Breast epithelium (tissue), 4 donors: ENCODE measurements at regions not wholly inside any gene's neighbourhood (a gene's known extent, or its start where the extent isn't known, plus 50 kb on each side); places are given as distances from the start of the nearest gene placed in this dataset.

ENCODE experiments used
- DNase-seq, 2 donors: peaks; one replicate each; pipeline ENCODE4 v3.0.0-alpha.2; 2019; ENCODE audit warnings: low spot score in 2 of 2
- H3K27ac ChIP-seq, 2 donors: fragments of 200-600 bp; sonication (generic) in 1 of 2; one replicate each; pipeline ENCODE4 v1.5.1; 2016 to 2019; ENCODE audit warnings: mild to moderate bottlenecking in 1 of 2
- H3K27me3 ChIP-seq, 2 donors: fragments of 200-600 bp; sonication (generic) in 1 of 2; one replicate each; pipeline versions ENCODE4 v1.5.1 to v1.6.0; 2017 to 2019; ENCODE audit warnings: control low read depth in 1 of 2, mild to moderate bottlenecking in 1 of 2
- H3K36me3 ChIP-seq: fragments of 200-600 bp; one replicate; pipeline ENCODE4 v1.5.1; 2019
- H3K4me1 ChIP-seq, 2 donors: fragments of 200-600 bp; sonication (generic); one replicate each; pipeline ENCODE4 v1.5.1; 2016 to 2019; ENCODE audit warnings: control low read depth in 1 of 2
- H3K4me3 ChIP-seq, 3 donors: fragments of 200-600 bp; sonication (generic); 1 replicate in 2 of 3; 2 replicates in 1 of 3; pipeline ENCODE4 v1.5.1; 2016 to 2019; ENCODE audit warnings: mild to moderate bottlenecking in 3 of 3, moderate library complexity in 2 of 3
- H3K9me3 ChIP-seq, 2 donors: fragments of 200-600 bp; sonication (generic) in 1 of 2; one replicate each; pipeline ENCODE4 v1.5.1; 2016 to 2019; ENCODE audit warnings: control low read depth in 1 of 2
- POLR2A ChIP-seq: fragments of 450-650 bp; IDR thresholded peaks from one replicate; pipeline ENCODE4 v1.6.1; 2016; ENCODE audit warnings: antibody characterized with exemption, mild to moderate bottlenecking, moderate library complexity
- POLR2AphosphoS5 ChIP-seq, 3 donors: sonication (generic); formaldehyde crosslinking; IDR thresholded peaks; one replicate each; pipeline ENCODE4 v1.6.1; 2017; ENCODE audit warnings: antibody characterized with exemption in 3 of 3
- intact Hi-C: fragments of 100-400 bp; cut with DNase I; formaldehyde crosslinking; loops from one replicate; pipeline ENCODE4 v1.15.1; 2023; ENCODE audit warnings: low total_unique reads
- TF ChIP-seq, protein P1 (sequence below), 3 donors: fragments of 450-650 bp; IDR thresholded peaks; one replicate each; pipeline ENCODE4 v1.5.1; 2016 to 2017; ENCODE audit warnings: antibody characterized with exemption in 3 of 3, mild to moderate bottlenecking in 3 of 3, moderate library complexity in 3 of 3

DNA sequence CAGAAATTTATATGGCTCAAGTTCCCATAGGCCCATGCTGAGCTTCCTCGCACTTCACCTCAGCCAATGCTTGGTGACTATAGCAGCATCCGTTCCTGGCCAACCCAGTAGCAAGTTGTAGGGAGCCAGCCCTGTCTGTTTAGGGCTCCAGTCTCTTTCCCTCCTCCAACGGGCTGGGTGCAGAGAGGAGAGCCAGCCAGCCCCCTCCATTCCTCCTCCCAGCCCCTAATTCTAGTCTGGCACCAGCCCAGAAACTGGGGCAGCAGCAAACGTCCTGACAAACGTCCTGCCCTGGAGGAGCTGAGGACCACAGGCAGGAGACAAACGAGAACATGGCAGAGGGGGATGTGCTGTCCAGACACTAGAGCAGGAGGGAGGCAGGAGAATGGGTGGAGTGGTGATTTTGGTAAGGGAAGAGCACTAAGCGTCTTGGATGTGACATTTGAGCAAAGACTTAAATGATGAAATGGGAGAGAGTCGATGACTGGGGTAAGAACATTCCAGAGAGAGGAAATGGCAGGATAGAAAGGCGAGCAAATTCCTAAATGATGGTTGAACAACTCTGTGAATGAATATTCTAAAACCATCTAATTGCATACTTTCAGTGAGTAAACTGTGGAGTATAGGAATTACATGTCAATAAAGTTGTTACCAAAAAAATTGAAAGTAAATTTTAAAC, 222.5 kb upstream of the DAPK1 start:
- TF ChIP-seq, protein P1, sequence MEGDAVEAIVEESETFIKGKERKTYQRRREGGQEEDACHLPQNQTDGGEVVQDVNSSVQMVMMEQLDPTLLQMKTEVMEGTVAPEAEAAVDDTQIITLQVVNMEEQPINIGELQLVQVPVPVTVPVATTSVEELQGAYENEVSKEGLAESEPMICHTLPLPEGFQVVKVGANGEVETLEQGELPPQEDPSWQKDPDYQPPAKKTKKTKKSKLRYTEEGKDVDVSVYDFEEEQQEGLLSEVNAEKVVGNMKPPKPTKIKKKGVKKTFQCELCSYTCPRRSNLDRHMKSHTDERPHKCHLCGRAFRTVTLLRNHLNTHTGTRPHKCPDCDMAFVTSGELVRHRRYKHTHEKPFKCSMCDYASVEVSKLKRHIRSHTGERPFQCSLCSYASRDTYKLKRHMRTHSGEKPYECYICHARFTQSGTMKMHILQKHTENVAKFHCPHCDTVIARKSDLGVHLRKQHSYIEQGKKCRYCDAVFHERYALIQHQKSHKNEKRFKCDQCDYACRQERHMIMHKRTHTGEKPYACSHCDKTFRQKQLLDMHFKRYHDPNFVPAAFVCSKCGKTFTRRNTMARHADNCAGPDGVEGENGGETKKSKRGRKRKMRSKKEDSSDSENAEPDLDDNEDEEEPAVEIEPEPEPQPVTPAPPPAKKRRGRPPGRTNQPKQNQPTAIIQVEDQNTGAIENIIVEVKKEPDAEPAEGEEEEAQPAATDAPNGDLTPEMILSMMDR (IDR thresholded peaks at IDR 0.05): no peak
- no peak for TF ChIP-seq POLR2AphosphoS5 (IDR thresholded peaks at IDR 0.05)
- no peak for TF ChIP-seq POLR2A
- Histone ChIP-seq H3K27me3 (no peaks in the 10 kb centered on the region), H3K9me3 (no peaks in the 10 kb centered on the region), H3K4me3 (no peak overlapping the region), H3K4me1 (peaks cover 0 to 3% of the 10 kb centered on the region in 2 donors), H3K36me3 (no peaks in the 10 kb centered on the region), H3K27ac (peak overlapping the region in 1 of 2 donors; percentile 35)
- no peak for DNase-seq
- intact Hi-C loops: no loop called here

DNA sequence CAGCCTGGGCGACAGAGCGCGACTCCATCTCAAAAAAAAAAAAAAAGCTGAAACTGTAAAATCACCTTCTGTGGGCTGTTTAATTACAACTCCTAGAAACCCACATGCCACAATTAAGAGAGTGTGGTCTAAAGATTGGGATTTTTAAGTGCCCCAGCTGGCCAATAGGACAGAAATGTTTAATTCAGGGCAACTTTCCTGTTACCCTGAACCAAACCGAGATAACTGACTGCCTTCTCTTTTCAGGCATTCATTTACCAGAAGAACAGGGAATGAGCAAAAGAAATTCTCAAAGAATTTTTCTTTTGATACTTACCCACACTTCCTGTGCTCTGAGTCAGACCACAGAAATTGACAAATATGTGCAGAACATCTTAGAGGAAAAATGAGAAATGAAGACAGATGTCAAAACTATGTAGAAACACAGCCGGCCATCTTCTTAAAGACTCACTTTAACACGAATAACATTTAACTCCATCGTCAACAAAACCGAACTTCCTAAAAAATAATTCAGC, 221.3 kb upstream of the DAPK1 start:
- no peaks in the 10 kb centered on the region for H3K4me1 ChIP-seq
- peak overlapping the region; percentile 15 to 65 for H3K27ac ChIP-seq
- no peaks in the 10 kb centered on the region for H3K9me3 ChIP-seq
- no peak for TF ChIP-seq POLR2AphosphoS5 (IDR thresholded peaks at IDR 0.05)
- no peak for TF ChIP-seq POLR2A
- TF ChIP-seq, protein P1 (IDR thresholded peaks at IDR 0.05): no peak
- no peak for DNase-seq
- intact Hi-C loops: no loop called here
- H3K27me3 ChIP-seq: no peaks in the 10 kb centered on the region
- H3K36me3 ChIP-seq: no peaks in the 10 kb centered on the region
- H3K4me3 ChIP-seq: no peak overlapping the region

DNA sequence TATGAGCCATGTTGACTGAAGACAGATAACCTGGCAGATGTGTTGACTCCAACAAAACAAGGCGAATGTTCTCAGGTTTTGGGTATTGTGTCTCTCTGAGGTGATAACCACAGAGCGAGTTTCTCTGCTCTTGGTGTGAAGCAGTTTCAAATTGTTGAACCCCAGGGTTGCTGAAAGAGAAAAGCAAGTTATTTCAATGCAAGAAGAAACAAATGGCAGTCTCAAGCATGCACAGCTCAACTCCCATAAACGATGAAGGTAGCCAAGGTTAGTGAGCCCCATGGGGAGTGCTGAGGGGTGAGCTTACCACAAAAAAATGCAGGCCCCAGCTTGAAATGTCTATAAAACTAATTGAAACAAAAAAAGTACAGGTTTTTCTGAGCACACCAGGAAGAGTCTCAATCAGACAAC, 220.8 kb upstream of the DAPK1 start:
- no peaks in the 10 kb centered on the region for H3K9me3 ChIP-seq

DNA sequence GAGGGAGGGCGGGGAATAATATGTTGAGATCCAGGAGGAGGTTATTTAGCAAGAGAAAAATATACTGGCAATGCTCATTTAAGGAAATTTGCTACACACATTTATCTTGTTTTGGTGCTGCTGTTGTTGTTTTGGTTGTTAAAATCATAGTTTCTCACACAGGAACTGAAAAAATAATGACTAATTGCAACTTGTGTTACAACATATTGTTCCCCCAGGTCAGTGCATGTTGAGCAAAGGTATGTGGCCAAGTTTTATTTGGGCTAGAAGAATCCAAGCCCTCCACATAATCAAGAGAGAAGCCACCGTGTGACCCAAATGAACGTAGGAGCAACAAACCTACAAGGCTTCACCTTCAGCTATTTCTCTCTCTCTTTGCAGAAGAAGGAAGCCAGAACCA, 220.3 kb upstream of the DAPK1 start:
- Histone ChIP-seq H3K27ac (peak overlapping the region; percentile 65 to 84), H3K4me1 (no peaks in the 10 kb centered on the region), H3K36me3 (no peaks in the 10 kb centered on the region), H3K27me3 (no peaks in the 10 kb centered on the region), H3K9me3 (no peaks in the 10 kb centered on the region), H3K4me3 (no peak overlapping the region)
- no peak for DNase-seq
- intact Hi-C loops: no loop called here
- TF ChIP-seq POLR2A (no peak), POLR2AphosphoS5 (IDR thresholded peaks at IDR 0.05) (no peak)
- TF ChIP-seq, protein P1 (IDR thresholded peaks at IDR 0.05): no peak

More for the DNA sequence above, 220.8 kb upstream of the DAPK1 start:
- Histone ChIP-seq H3K36me3 (no peaks in the 10 kb centered on the region), H3K27ac (peak overlapping the region; percentile 15 to 65), H3K27me3 (no peaks in the 10 kb centered on the region), H3K4me3 (no peak overlapping the region), H3K4me1 (no peaks in the 10 kb centered on the region)
- intact Hi-C loops: no loop called here
- DNase-seq: no peak
- TF ChIP-seq, protein P1 (IDR thresholded peaks at IDR 0.05): no peak
- TF ChIP-seq POLR2A (no peak), POLR2AphosphoS5 (IDR thresholded peaks at IDR 0.05) (no peak)

DNA sequence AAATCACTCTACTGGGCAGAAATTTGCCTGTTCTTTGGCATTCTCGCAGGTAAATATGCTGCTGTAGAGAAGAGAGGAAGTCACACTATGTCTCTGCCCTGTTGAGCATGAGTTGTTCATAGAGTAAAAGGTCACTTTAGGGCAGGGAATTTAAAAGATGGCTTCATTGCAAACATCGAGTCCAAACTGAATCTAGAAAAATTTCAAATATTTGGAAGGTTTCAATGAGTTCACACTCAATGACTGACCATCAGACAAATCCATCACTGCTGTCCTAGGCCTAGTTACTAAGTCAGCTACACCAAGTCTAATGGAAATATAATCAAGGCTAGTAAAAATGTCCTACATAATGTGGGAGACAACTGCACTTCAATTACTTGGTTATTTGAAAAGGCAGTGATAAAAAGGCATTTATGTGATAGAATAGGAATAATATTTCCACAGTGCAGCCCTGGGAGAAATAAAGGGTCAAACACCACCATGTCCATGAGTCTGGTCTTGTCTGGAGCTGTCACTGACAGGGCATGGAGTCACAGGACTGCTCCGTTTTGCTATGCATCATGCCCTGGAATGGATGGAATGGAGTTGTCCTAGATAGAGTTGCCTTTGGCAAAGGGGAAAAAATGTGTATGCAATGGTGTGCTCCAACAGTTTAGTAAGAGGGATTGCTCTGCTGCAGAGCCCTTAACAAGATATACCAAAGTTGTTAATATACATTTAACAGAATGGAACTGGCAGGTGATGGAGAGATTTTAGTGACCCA, 218.5 kb upstream of the DAPK1 start:
- no peaks in the 10 kb centered on the region for H3K36me3 ChIP-seq
- no peaks in the 10 kb centered on the region for H3K9me3 ChIP-seq
- no peak for DNase-seq
- TF ChIP-seq, protein P1 (IDR thresholded peaks at IDR 0.05): no peak
- TF ChIP-seq POLR2AphosphoS5 (IDR thresholded peaks at IDR 0.05) (no peak), POLR2A (no peak)
- H3K27ac ChIP-seq: peak overlapping the region; percentile 84 to 90
- intact Hi-C loops: no loop called here
- H3K4me1 ChIP-seq: no peaks in the 10 kb centered on the region
- H3K27me3 ChIP-seq: no peaks in the 10 kb centered on the region
- H3K4me3 ChIP-seq: no peak overlapping the region
